Activated CD4-positive, alpha-beta memory T cell treated with anti-CD3 and anti-CD28 coated beads, Interleukin-2, amount 10 ng/mL, durations not matched to agents 7 days and 5 days (primary cell): ENCODE measurements at regions not wholly inside any gene's neighbourhood (a gene's known extent, or its start where the extent isn't known, plus 50 kb on each side); places are given as distances from the start of the nearest gene placed in this dataset.
"Not testable (repeated sequence)": the region's sequence is repeated elsewhere in the genome, so short reads cannot be mapped to it uniquely, and the experiment has no call there.

Source experiments
- CTCF ChIA-PET: fragments of 350-600 bp; sonication (Branson Sonifier 250); formaldehyde crosslinking; loops from one replicate; lab custom pipeline; 2021; ENCODE audit warnings: antibody characterized with exemption, inconsistent platforms; lab: Charles Lee
- POLR2A ChIA-PET: fragments of 350-600 bp; sonication (Branson Sonifier 250); formaldehyde crosslinking; loops from one replicate; lab custom pipeline; 2021; ENCODE audit warnings: antibody characterized with exemption; lab: Charles Lee
- DNase-seq: peaks from one replicate; pipeline ENCODE4 v3.0.0-alpha.2; 2020
- H3K27ac Mint-ChIP-seq: one replicate; pipeline ENCODE4 v1.8.0; 2021; ENCODE audit warnings: mild to moderate bottlenecking, mixed read lengths
- H3K27me3 Mint-ChIP-seq: one replicate; pipeline ENCODE4 v1.8.0; 2021; ENCODE audit warnings: mixed read lengths
- H3K36me3 Mint-ChIP-seq: one replicate; pipeline ENCODE4 v1.8.0; 2021; ENCODE audit warnings: low read depth, mixed read lengths
- H3K4me1 Mint-ChIP-seq: one replicate; pipeline ENCODE4 v1.8.0; 2021; ENCODE audit warnings: mixed read lengths
- H3K4me3 Mint-ChIP-seq: one replicate; pipeline ENCODE4 v1.8.0; 2021; ENCODE audit warnings: mild to moderate bottlenecking, mixed read lengths
- H3K9me3 Mint-ChIP-seq: one replicate; pipeline ENCODE4 v1.8.0; 2021; ENCODE audit warnings: mixed read lengths

DNA sequence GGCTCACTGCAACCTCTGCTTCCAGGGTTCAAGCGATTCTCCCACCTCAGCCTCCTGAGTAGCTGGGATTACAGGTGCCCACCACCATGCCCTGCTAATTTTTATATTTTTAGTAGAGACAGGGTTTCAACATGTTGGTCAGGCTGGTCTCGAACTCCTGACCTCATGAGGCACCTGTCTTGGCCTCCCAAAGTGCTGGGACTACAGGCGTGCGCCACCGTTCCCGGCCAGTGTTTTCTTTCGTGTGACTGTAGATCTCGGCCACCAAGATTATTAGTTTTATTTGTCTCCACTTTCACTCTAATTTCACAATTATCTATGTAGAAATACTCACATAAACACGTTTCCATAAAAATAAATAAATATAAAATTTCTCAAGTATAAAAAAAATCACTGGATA lies 665.4 kb upstream of the RAG2 start:
- CTCF ChIA-PET, H3K4me1 Mint-ChIP-seq, H3K9me3 Mint-ChIP-seq, DNase-seq, POLR2A ChIA-PET, H3K4me3 Mint-ChIP-seq, H3K36me3 Mint-ChIP-seq, H3K27ac Mint-ChIP-seq, H3K27me3 Mint-ChIP-seq: not testable (repeated sequence)

DNA sequence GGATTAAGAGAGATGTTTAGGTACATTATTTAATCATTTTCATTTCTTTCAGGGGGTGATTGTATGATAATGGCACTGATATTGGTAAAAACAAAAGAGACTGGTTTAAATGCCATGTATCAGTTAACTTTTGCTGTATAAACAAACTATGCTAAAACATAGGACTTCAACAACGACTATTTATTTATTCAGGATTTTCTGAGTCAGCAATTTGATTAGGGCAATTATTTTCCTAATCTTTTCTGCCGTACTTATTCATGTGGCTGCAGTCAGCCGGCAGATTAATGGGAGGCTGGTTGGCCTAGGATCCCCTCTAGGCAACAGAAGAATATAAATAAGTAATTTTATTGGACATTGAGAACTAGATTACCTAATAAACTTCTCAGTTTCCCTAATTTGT lies 661.7 kb upstream of the RAG2 start:
- Mint-ChIP-seq H3K4me1 (no peaks in the 10 kb centered on the region), H3K36me3 (no peaks in the 10 kb centered on the region), H3K27ac (no peak overlapping the region), H3K4me3 (no peak overlapping the region), H3K9me3 (peaks cover 16% of the 10 kb centered on the region), H3K27me3 (no peaks in the 10 kb centered on the region)
- ChIA-PET POLR2A (no interaction called here), CTCF (no interaction called here)
- DNase-seq, result no peak

GRCh38 chr11:37248145-37248544 lies 650.1 kb upstream of the RAG2 start:
- DNase-seq, result no peak
- peaks cover 2% of the 10 kb centered on the region for H3K36me3 Mint-ChIP-seq
- no peaks in the 10 kb centered on the region for H3K27me3 Mint-ChIP-seq
- H3K27ac Mint-ChIP-seq, result no peak overlapping the region
- POLR2A ChIA-PET, result no interaction called here
- H3K4me1 Mint-ChIP-seq, result no peaks in the 10 kb centered on the region
- no peak overlapping the region for H3K4me3 Mint-ChIP-seq
- peaks cover 16% of the 10 kb centered on the region for H3K9me3 Mint-ChIP-seq
- CTCF ChIA-PET, result no interaction called here

DNA sequence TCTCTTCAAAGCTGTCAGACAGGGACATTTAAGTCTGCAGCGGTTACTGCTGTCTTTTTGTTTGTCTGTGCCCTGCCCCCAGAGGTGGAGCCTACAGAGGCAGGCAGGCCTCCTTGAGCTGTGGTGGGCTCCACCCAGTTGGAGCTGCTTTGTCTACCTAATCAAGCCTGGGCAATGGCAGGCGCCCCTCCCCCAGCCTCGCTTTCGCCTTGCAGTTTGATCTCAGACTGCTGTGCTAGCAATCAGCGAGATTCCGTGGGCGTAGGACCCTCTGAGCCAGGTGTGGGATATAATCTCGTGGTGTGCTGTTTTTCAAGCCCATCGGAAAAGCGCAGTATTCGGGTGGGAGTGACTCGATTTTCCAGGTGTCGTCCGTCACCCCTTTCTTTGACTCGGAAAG lies 648.1 kb upstream of the RAG2 start:
- H3K4me1 Mint-ChIP-seq, DNase-seq, H3K27me3 Mint-ChIP-seq, POLR2A ChIA-PET, H3K4me3 Mint-ChIP-seq, H3K36me3 Mint-ChIP-seq, H3K27ac Mint-ChIP-seq, CTCF ChIA-PET: not testable (repeated sequence)
- peaks cover 13% of the 10 kb centered on the region for H3K9me3 Mint-ChIP-seq

DNA sequence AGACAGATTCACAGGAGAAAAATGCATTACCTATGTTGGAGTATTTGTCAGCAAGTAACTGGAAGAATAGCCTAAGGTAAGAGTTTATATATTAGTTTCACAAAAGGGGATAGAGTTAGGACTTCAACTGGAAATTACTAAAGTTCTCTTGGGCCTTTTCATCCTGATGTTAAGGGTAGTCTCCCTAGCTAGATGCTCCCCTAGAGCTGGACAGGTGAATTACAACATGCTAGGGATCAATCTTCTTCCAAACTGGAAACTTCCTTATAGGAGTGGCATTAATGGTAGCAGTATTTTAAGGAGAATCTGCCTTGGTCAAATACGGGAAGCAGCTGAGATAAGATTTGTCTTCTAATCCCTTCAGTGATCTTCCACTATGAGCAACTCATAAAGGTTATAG lies 632.8 kb upstream of the RAG2 start:
- Mint-ChIP-seq H3K27ac (no peak overlapping the region), H3K36me3 (no peaks in the 10 kb centered on the region), H3K27me3 (no peaks in the 10 kb centered on the region), H3K4me1 (no peaks in the 10 kb centered on the region), H3K4me3 (no peak overlapping the region), H3K9me3 (peaks cover 5% of the 10 kb centered on the region)
- CTCF ChIA-PET, result no interaction called here
- POLR2A ChIA-PET, result no interaction called here
- DNase-seq, result no peak

DNA sequence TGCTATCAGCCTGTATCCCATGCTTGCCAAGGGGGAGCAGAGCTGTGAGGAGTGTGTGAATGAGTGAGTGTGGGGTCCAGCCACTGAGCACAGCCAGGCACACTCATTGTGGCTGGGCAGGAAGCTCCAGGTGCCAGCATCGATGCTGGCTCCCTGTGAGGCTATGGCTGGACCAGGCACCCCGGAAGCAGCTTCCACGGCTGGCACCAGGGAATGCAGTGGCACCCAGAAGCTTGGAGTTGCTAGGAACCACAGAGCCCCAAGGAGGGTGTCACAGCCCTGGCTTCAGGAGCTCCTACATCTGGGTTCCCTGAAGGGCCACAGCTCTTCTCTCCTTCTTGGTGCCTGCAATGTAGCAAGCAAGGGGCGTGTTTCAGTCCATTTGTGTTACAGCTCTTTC lies 625.9 kb upstream of the RAG2 start:
- ChIA-PET POLR2A (no interaction called here), CTCF (no interaction called here)
- H3K4me3 Mint-ChIP-seq, result no peak overlapping the region
- H3K27me3 Mint-ChIP-seq, result no peaks in the 10 kb centered on the region
- no peak for DNase-seq
- peaks cover 6% of the 10 kb centered on the region for H3K9me3 Mint-ChIP-seq
- H3K36me3 Mint-ChIP-seq, result no peaks in the 10 kb centered on the region
- no peak overlapping the region for H3K27ac Mint-ChIP-seq
- H3K4me1 Mint-ChIP-seq, result no peaks in the 10 kb centered on the region

DNA sequence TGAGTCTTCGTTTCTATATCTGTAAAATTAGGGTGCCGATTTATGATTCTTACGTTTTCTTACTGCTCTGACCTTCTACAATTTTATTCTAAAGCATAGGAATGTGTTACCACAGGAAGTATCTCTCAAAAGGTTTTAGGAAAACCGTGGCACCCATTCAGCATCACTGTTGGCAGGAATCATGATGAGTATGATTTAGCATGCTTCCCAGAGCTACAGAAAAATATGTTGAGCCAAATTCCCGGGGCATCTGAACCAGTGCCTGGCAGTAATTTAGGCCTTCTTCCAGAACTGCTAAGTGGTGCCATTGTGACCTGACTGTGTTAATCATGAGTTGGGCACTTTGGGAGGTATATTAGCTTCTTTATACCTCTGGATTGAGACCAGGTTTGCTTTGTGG lies 605.0 kb upstream of the RAG2 start:
- Mint-ChIP-seq H3K9me3 (peaks cover 11% of the 10 kb centered on the region), H3K4me3 (no peak overlapping the region), H3K4me1 (no peaks in the 10 kb centered on the region), H3K27me3 (no peaks in the 10 kb centered on the region), H3K27ac (no peak overlapping the region), H3K36me3 (no peaks in the 10 kb centered on the region)
- ChIA-PET POLR2A (no interaction called here), CTCF (no interaction called here)
- no peak for DNase-seq

GRCh38 chr11:37199082-37199481 lies 601.0 kb upstream of the RAG2 start:
- POLR2A ChIA-PET, result no interaction called here
- Mint-ChIP-seq H3K9me3 (peaks cover 5% of the 10 kb centered on the region), H3K4me3 (no peak overlapping the region), H3K4me1 (no peaks in the 10 kb centered on the region), H3K27ac (no peak overlapping the region), H3K27me3 (no peaks in the 10 kb centered on the region), H3K36me3 (no peaks in the 10 kb centered on the region)
- CTCF ChIA-PET, result no interaction called here
- DNase-seq, result no peak

- Mint-ChIP-seq H3K9me3 (peaks cover 6% of the 10 kb centered on the region), H3K36me3 (no peaks in the 10 kb centered on the region), H3K4me3 (no peak overlapping the region), H3K27me3 (no peaks in the 10 kb centered on the region), H3K27ac (no peak overlapping the region), H3K4me1 (no peaks in the 10 kb centered on the region)
- ChIA-PET CTCF (no interaction called here), POLR2A (no interaction called here)
- DNase-seq, result no peak
Measured at GRCh38 chr11:37184326-37184725, 586.3 kb upstream of the RAG2 start.

- H3K27ac Mint-ChIP-seq, result no peak overlapping the region
- DNase-seq, result no peak
- POLR2A ChIA-PET, result no interaction called here
- no peak overlapping the region for H3K4me3 Mint-ChIP-seq
- H3K36me3 Mint-ChIP-seq, result no peaks in the 10 kb centered on the region
- CTCF ChIA-PET, result no interaction called here
- H3K27me3 Mint-ChIP-seq, result no peaks in the 10 kb centered on the region
- no peaks in the 10 kb centered on the region for H3K4me1 Mint-ChIP-seq
- H3K9me3 Mint-ChIP-seq, result peaks cover 6% of the 10 kb centered on the region
Measured at GRCh38 chr11:37182031-37182430, 584.0 kb upstream of the RAG2 start.

- POLR2A ChIA-PET, result no interaction called here
- Mint-ChIP-seq H3K36me3 (no peaks in the 10 kb centered on the region), H3K9me3 (no peaks in the 10 kb centered on the region), H3K4me3 (no peak overlapping the region), H3K27ac (no peak overlapping the region), H3K27me3 (no peaks in the 10 kb centered on the region), H3K4me1 (no peaks in the 10 kb centered on the region)
- CTCF ChIA-PET, result no interaction called here
- DNase-seq, result no peak
Measured at GRCh38 chr11:37177721-37178120, 579.7 kb upstream of the RAG2 start.

DNA sequence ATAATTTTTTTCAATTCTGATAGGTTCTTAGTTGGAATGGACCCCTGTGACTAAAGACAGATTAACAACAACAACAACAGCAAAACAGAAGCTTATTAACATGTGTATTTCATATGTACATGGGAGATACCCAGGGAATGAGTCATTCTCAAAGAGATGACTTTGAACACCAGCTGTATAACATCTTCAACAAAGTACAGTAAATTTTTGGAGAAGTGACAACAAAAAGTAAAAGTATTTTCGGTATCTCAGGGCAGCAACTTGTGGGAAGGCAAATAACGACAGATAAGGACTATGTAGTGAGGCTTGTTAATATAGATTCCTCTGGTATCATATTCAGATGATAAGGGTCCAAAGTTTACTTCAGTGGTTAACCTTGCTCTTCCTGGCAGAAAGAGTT lies 573.4 kb upstream of the RAG2 start:
- H3K36me3 Mint-ChIP-seq, result no peaks in the 10 kb centered on the region
- no peaks in the 10 kb centered on the region for H3K27me3 Mint-ChIP-seq
- H3K4me3 Mint-ChIP-seq, result no peak overlapping the region
- no peak overlapping the region for H3K27ac Mint-ChIP-seq
- ChIA-PET CTCF (no interaction called here), POLR2A (no interaction called here)
- peaks cover 2% of the 10 kb centered on the region for H3K9me3 Mint-ChIP-seq
- H3K4me1 Mint-ChIP-seq, result no peaks in the 10 kb centered on the region
- DNase-seq, result no peak

GRCh38 chr11:37170311-37170710 lies 572.3 kb upstream of the RAG2 start:
- Mint-ChIP-seq H3K27ac (no peak overlapping the region), H3K4me3 (no peak overlapping the region), H3K4me1 (no peaks in the 10 kb centered on the region), H3K36me3 (no peaks in the 10 kb centered on the region), H3K27me3 (no peaks in the 10 kb centered on the region), H3K9me3 (peaks cover 2% of the 10 kb centered on the region)
- CTCF ChIA-PET, result no interaction called here
- POLR2A ChIA-PET, result no interaction called here
- no peak for DNase-seq

DNA sequence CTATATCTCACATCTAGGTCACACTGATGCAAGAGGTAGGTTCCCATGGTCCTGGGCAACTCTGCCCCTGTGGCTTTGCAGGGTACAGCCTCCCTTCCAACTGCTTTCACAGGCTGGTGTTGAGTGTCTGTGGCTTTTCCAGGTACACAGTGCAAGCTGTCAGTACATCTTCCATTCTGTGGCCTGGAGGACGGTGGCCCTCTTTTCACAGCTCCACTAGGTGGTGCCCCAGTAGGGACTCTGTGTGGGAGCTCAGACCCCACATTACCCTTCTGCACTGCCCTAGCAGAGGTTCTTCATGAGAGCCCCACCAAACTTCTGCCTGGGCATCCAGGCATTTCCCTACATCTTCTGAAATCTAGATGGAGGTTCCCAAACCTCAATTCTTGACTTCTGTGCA lies 547.4 kb upstream of the RAG2 start:
- H3K4me3 Mint-ChIP-seq, H3K27me3 Mint-ChIP-seq, DNase-seq, H3K27ac Mint-ChIP-seq, POLR2A ChIA-PET, H3K36me3 Mint-ChIP-seq, H3K4me1 Mint-ChIP-seq, CTCF ChIA-PET: not testable (repeated sequence)
- peaks cover 16% of the 10 kb centered on the region for H3K9me3 Mint-ChIP-seq

GRCh38 chr11:37142591-37142990 lies 544.6 kb upstream of the RAG2 start:
- Mint-ChIP-seq H3K9me3 (peaks cover 17% of the 10 kb centered on the region), H3K4me1 (no peaks in the 10 kb centered on the region), H3K36me3 (no peaks in the 10 kb centered on the region), H3K27ac (no peak overlapping the region), H3K4me3 (no peak overlapping the region), H3K27me3 (no peaks in the 10 kb centered on the region)
- ChIA-PET POLR2A (no interaction called here), CTCF (no interaction called here)
- no peak for DNase-seq
